SK-N-SH (cell line): ENCODE measurements at regions not wholly inside any gene's neighbourhood (a gene's known extent, or its start where the extent isn't known, plus 50 kb on each side); places are given as distances from the start of the nearest gene placed in this dataset.

Experiments
- CTCF ChIA-PET: fragments of 300-600, 350-600 bp; formaldehyde crosslinking; extraction: SDS; loops from one replicate; lab custom pipeline; 2021; lab: Yijun Ruan, JAX
- POLR2A ChIA-PET: fragments of 350-600 bp; sonication (Branson Sonifier 250); formaldehyde crosslinking; extraction: SDS; loops from one replicate; lab custom pipeline; 2020; ENCODE audit warnings: antibody characterized with exemption, inconsistent platforms; lab: Yijun Ruan, JAX
- DNase-seq: peaks from one replicate; pipeline ENCODE4 v3.0.0; 2012
- H2AFZ ChIP-seq: fragments of 200-600 bp; sonication (generic); 2 replicates; pipeline ENCODE4 v1.8.1; 2016; ENCODE audit warnings: antibody characterized with exemption, mild to moderate bottlenecking, low read depth
- H3F3A ChIP-seq: fragments of 200-600 bp; sonication (generic); replicated peaks from 2 replicates; pipeline ENCODE3; 2016; ENCODE audit warnings: antibody characterized with exemption, mild to moderate bottlenecking; ENCODE audit not compliant: insufficient read depth
- H3K27ac ChIP-seq, 2 experiments: fragments of 200-500 bp in 1 of 2; fragments of 200-600 bp in 1 of 2; sonication (Bioruptor generic) in 1 of 2; sonication (generic), shearing (Covaris generic) in 1 of 2; 2 replicates each; pipeline versions ENCODE4 v1.5.1 to v1.6.1; 2014 to 2016; ENCODE audit warnings: low read depth in 2 of 2, inconsistent platforms in 1 of 2, low read length in 1 of 2, mild to moderate bottlenecking in 1 of 2, mixed read lengths in 1 of 2
- H3K27me3 ChIP-seq: fragments of 200-600 bp; sonication (generic), shearing (Covaris generic); 2 replicates; pipeline ENCODE4 v1.6.1; 2016; ENCODE audit warnings: mixed run types; ENCODE audit not compliant: insufficient read depth
- H3K36me3 ChIP-seq, 2 experiments: fragments of 200-500 bp in 1 of 2; fragments of 200-600 bp in 1 of 2; sonication (Bioruptor generic) in 1 of 2; sonication (generic) in 1 of 2; replicated peaks in 1 of 2; 2 replicates each; pipeline versions ENCODE3 to v1.5.1; 2014 to 2016; ENCODE audit warnings: low read length in 1 of 2, mild to moderate bottlenecking in 1 of 2; ENCODE audit not compliant: insufficient read depth in 2 of 2, control insufficient read depth in 1 of 2
- H3K4me1 ChIP-seq, 2 experiments: fragments of 200-500 bp in 1 of 2; fragments of 200-600 bp in 1 of 2; sonication (Bioruptor generic) in 1 of 2; sonication (generic), shearing (Covaris generic) in 1 of 2; 2 replicates each; pipeline versions ENCODE4 v1.5.1 to v1.6.1; 2014 to 2016; ENCODE audit warnings: low read depth in 1 of 2, low read length in 1 of 2, mixed run types in 1 of 2; ENCODE audit not compliant: insufficient read depth in 2 of 2, control insufficient read depth in 1 of 2
- H3K4me2 ChIP-seq: fragments of 200-600 bp; sonication (generic), shearing (Covaris generic); 2 replicates; pipeline ENCODE4 v1.6.1; 2017; ENCODE audit warnings: mixed run types
- H3K4me3 ChIP-seq, 2 experiments: fragments of 200-500 bp in 1 of 2; fragments of 200-600 bp in 1 of 2; sonication (Bioruptor generic) in 1 of 2; sonication (generic), shearing (Covaris generic) in 1 of 2; 2 replicates each; pipeline versions ENCODE4 v1.5.1 to v1.8.1; 2014 to 2016; ENCODE audit warnings: low read depth in 2 of 2, inconsistent platforms in 1 of 2, low read length in 1 of 2, mild to moderate bottlenecking in 1 of 2, mixed read lengths in 1 of 2, moderate library complexity in 1 of 2
- H3K79me2 ChIP-seq: fragments of 200-600 bp; sonication (generic); 2 replicates; pipeline ENCODE4 v1.8.1; 2017; ENCODE audit warnings: mild to moderate bottlenecking; ENCODE audit not compliant: insufficient read depth
- H3K9ac ChIP-seq: fragments of 200-600 bp; sonication (generic); 2 replicates; pipeline ENCODE4 v1.6.1; 2017; ENCODE audit warnings: mixed run types
- H3K9me2 ChIP-seq: fragments of 200-600 bp; sonication (generic); 2 replicates; pipeline ENCODE4 v1.6.1; 2017; ENCODE audit warnings: mixed run types
- H3K9me3 ChIP-seq: fragments of 200-600 bp; sonication (generic); 2 replicates; pipeline ENCODE4 v1.6.1; 2017; ENCODE audit warnings: mixed run types, mild to moderate bottlenecking, moderate library complexity
- H4K20me1 ChIP-seq: fragments of 200-600 bp; sonication (generic); 2 replicates; pipeline ENCODE4 v1.6.1; 2017; ENCODE audit warnings: mild to moderate bottlenecking, mixed run types; ENCODE audit not compliant: insufficient read depth
- ELF1 ChIP-seq: IDR thresholded peaks from 2 replicates; pipeline ENCODE4 v1.4.0; 2012
- GABPA ChIP-seq: IDR thresholded peaks from 2 replicates; pipeline ENCODE4 v1.4.0; 2012; ENCODE audit warnings: low read depth, mild to moderate bottlenecking
- GATA2 ChIP-seq: sonication (generic); formaldehyde crosslinking; IDR thresholded peaks from 2 replicates; pipeline ENCODE4 v1.5.0; 2020; ENCODE audit warnings: mild to moderate bottlenecking, missing genetic modification reagents
- MAX ChIP-seq: IDR thresholded peaks from 2 replicates; pipeline ENCODE4 v1.4.0; 2012; ENCODE audit warnings: low read depth
- NRF1 ChIP-seq: IDR thresholded peaks from 2 replicates; pipeline ENCODE4 v1.6.1; 2012; ENCODE audit warnings: low read depth, mild to moderate bottlenecking, low read length
- REST ChIP-seq: IDR thresholded peaks from 2 replicates; pipeline ENCODE4 v1.6.1; 2012; ENCODE audit warnings: mild to moderate bottlenecking, low read depth, low read length, moderate library complexity
- RXRA ChIP-seq: IDR thresholded peaks from 2 replicates; pipeline ENCODE4 v1.4.0; 2012; ENCODE audit warnings: low read depth, mild to moderate bottlenecking, borderline replicate concordance
- SMC3 ChIP-seq: IDR thresholded peaks from 2 replicates; pipeline ENCODE4 v1.6.1; 2012; ENCODE audit warnings: low read depth, low read length, improper control_type of control experiment
- WGBS: methylation state at CpG from one replicate; pipeline ENCODE4 v1.1.6; 2017; ENCODE audit warnings: low lambda C conversion rate; 5-methylcytosine and 5-hydroxymethylcytosine counted together

GRCh38 chr2:147211484-147211883 lies 633.3 kb upstream of the ACVR2A start:
- DNase-seq, result no peak
- Histone ChIP-seq H3K9me2 (no peaks in the 10 kb centered on the region), H3K4me2 (no peak overlapping the region), H3K79me2 (no peaks in the 10 kb centered on the region), H3K9me3 (no peaks in the 10 kb centered on the region), H3F3A (no peaks in the 10 kb centered on the region), H3K36me3 (no peaks in the 10 kb centered on the region), H3K9ac (no peak overlapping the region), H3K27me3 (no peaks in the 10 kb centered on the region), H3K4me1 (no peaks in the 10 kb centered on the region), H3K27ac (no peak overlapping the region), H2AFZ (no peak overlapping the region), H3K4me3 (no peak overlapping the region), H4K20me1 (no peaks in the 10 kb centered on the region)
- ChIA-PET POLR2A (no interaction called here), CTCF (no interaction called here)
- TF ChIP-seq ELF1 (no peak), RXRA (no peak), GATA2 (CRISPR knock-in tag) (no peak)

GRCh38 chr2:147204102-147204501 lies 640.7 kb upstream of the ACVR2A start:
- Histone ChIP-seq H3K27ac (no peak overlapping the region), H3K27me3 (no peaks in the 10 kb centered on the region), H4K20me1 (no peaks in the 10 kb centered on the region), H3K9ac (no peak overlapping the region), H3K9me3 (no peaks in the 10 kb centered on the region), H3K79me2 (no peaks in the 10 kb centered on the region), H3K4me3 (no peak overlapping the region), H3K4me2 (no peak overlapping the region), H2AFZ (no peak overlapping the region), H3F3A (no peaks in the 10 kb centered on the region), H3K36me3 (no peaks in the 10 kb centered on the region), H3K9me2 (no peaks in the 10 kb centered on the region), H3K4me1 (no peaks in the 10 kb centered on the region)
- ChIA-PET POLR2A (no interaction called here), CTCF (no interaction called here)
- DNase-seq, result no peak
- TF ChIP-seq SMC3 (no peak), NRF1 (no peak), REST (no peak), MAX (no peak)

GRCh38 chr2:147198651-147199171 lies 646.1 kb upstream of the ACVR2A start:
- Histone ChIP-seq H3K79me2 (no peaks in the 10 kb centered on the region), H3K4me1 (peaks cover 0 to 3% of the 10 kb centered on the region in 2 experiments; a peak in 1 of 4 replicates), H3K9me3 (no peaks in the 10 kb centered on the region), H3K27me3 (no peaks in the 10 kb centered on the region), H4K20me1 (no peaks in the 10 kb centered on the region), H3K4me2 (no peak overlapping the region), H3K9me2 (no peaks in the 10 kb centered on the region), H3K4me3 (no peak overlapping the region), H3K27ac (no peak overlapping the region), H2AFZ (no peak overlapping the region), H3F3A (no peaks in the 10 kb centered on the region), H3K36me3 (no peaks in the 10 kb centered on the region), H3K9ac (no peak overlapping the region)
- ChIA-PET CTCF (no interaction called here), POLR2A (no interaction called here)
- TF ChIP-seq GABPA, result no peak
- DNase-seq, result no peak
- WGBS, result 21% methylated on average over 5 of the region's 5 CpGs
